HCT116 (cell line): ENCODE measurements at regions not wholly inside any gene's neighbourhood (a gene's known extent, or its start where the extent isn't known, plus 50 kb on each side); places are given as distances from the start of the nearest gene placed in this dataset.

Experiments used
- CTCF ChIP-seq, 3 experiments: fragments of 200-600 bp in 1 of 3; sonication (generic) in 1 of 3; IDR thresholded peaks in 2 of 3; conservative IDR thresholded peaks in 1 of 3; 2 replicates each; pipeline ENCODE4 v1.5.1; 2012 to 2017; ENCODE audit warnings: low read depth in 2 of 3, low read length in 2 of 3, antibody characterized with exemption in 1 of 3, borderline replicate concordance in 1 of 3, control low read depth in 1 of 3, mild to moderate bottlenecking in 1 of 3, mixed read lengths in 1 of 3, mixed run types in 1 of 3, moderate library complexity in 1 of 3; ENCODE audit not compliant: insufficient read depth in 1 of 3
- EZH2 ChIP-seq: fragments of 200-600 bp; sonication (generic); IDR thresholded peaks from 2 replicates; pipeline ENCODE4 v1.6.1; 2017; ENCODE audit warnings: antibody characterized with exemption, mixed run types
- EZH2phosphoT487 ChIP-seq: fragments of 200-600 bp; IDR thresholded peaks from 2 replicates; pipeline ENCODE4 v1.6.1; 2018; ENCODE audit warnings: antibody characterized with exemption, borderline replicate concordance
- POLR2A ChIP-seq: IDR thresholded peaks from 2 replicates; pipeline ENCODE4 v1.7.0; 2011; ENCODE audit warnings: borderline replicate concordance; ENCODE audit not compliant: insufficient read depth, insufficient read length; ENCODE audit errors: extremely low read depth
- REST ChIP-seq: IDR thresholded peaks from 2 replicates; pipeline ENCODE4 v1.6.1; 2012; ENCODE audit warnings: low read depth
- TCF7L2 ChIP-seq: IDR thresholded peaks from 2 replicates; pipeline ENCODE4 v1.7.0; 2011; ENCODE audit warnings: borderline replicate concordance, inconsistent platforms; ENCODE audit not compliant: insufficient read depth, insufficient read length; ENCODE audit errors: extremely low read depth
- YY1 ChIP-seq: IDR thresholded peaks from 2 replicates; pipeline ENCODE4 v1.6.1; 2011; ENCODE audit warnings: low read length, low read depth, moderate library complexity, mild to moderate bottlenecking; ENCODE audit not compliant: insufficient replicate concordance; ENCODE audit errors: extremely low read depth

- TF ChIP-seq CTCF (IDR thresholded peaks at IDR 0.05 in 2 of 3, conservative IDR thresholded peaks at IDR 0.05 in 1 of 3; ENCODE audit: borderline replicate concordance in 1 of 3, insufficient read depth in 1 of 3, low read depth in 2 of 3, low read length in 2 of 3) (no peak), POLR2A (no peak), EZH2phosphoT487 (no peak), EZH2 (no peak), REST (no peak), TCF7L2 (no peak), YY1 (no peak)
Observed at GRCh38 chr13:75120085-75120484, 361.9 kb downstream of the TBC1D4 start.
